Stimulated activated CD8-positive, alpha-beta memory T cell treated with anti-CD3 and anti-CD28 coated beads, Interleukin-4, amount 100 ng/mL, for 1 hour (primary cell): ENCODE measurements at regions not wholly inside any gene's neighbourhood (a gene's known extent, or its start where the extent isn't known, plus 50 kb on each side); places are given as distances from the start of the nearest gene placed in this dataset.
"Not testable (repeated sequence)": the region's sequence is repeated elsewhere in the genome, so short reads cannot be mapped to it uniquely, and the experiment has no call there.

Experiments used
- DNase-seq, 2 donors: peaks; one replicate each; pipeline ENCODE4 v3.0.0-alpha.2; 2020; ENCODE audit warnings: low read depth in 2 of 2, low spot score in 1 of 2

DNA sequence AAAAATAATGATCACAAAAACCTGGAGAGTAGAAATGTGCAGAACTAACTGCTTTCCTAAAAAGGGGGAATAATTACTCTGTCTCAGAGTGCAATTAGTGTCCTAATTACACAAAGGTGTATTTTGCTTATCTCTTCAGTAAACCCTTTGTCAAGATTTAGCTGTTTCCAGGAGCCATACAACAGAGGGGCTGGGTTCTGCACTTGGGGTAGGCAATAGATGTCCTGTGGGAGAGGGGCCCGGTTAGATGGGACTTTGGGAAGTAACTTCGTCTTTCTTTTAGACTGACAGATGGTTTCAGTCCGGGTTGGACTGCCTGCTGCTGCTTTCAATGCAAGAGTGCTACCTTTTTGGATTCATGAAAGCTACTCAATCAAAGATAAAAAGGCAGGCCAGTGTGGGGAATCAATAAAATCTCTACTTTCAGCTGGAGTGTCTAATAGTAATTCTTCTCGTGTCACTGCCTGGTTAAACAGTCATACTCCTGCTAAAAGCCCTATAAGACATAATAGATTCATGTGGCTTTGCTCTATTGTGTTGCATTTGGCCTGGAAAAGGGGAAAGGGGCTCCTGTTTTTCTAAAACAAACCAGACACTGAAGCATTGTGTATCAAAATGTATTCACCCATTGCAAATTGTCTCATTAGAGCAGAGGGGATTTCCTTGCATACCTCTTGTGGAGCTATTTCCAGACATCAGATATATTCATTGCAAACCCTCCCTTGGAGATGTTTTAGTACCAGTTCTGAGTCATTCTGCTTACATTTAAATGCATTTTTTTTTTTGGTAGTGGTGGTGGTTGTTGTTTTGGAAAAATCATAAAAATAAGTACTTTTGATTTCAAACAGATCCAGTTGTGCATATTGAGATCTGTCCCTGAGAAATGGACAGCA is 83.3 kb upstream of the PCDH8 start:
- DNase-seq, result no peak

DNA sequence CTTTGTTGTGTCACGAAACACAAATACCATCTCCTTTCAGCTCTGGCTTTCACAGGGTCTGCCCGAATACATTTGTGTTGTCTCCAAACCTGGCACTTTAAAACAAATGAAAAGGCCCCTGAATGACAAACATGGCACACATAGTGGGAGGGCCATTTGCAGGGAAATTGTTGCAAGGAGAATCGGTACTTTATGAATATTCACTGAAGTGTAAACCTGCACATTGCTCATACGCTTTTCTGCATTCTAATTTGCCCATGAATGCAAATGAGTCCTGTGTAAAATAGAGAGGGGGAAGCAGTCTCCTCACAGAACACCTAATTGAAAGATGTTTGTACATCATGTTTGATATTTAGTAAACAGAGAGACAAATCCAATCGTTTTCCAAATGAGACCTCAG is 82.7 kb upstream of the PCDH8 start:
- DNase-seq, result no peak

DNA sequence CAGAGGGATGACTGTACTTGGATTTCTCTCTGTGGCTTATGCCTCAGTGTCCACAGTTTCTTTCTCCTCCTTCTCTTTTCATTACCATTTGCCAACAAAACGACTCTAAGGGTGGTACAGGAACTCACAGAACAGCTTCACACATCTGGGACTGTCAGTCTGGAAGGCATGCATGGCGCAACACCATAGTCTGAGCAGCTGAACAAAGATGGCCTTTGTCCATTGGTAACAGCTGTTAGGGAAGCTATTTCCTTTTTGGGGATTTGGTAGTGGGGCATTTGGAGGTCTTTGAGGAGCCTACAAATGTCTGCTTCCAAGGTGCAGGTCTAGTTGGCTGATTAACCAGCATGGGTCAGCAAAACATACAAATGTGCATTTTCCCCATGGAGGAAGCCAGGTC is 81.4 kb upstream of the PCDH8 start:
- DNase-seq, result no peak

DNA sequence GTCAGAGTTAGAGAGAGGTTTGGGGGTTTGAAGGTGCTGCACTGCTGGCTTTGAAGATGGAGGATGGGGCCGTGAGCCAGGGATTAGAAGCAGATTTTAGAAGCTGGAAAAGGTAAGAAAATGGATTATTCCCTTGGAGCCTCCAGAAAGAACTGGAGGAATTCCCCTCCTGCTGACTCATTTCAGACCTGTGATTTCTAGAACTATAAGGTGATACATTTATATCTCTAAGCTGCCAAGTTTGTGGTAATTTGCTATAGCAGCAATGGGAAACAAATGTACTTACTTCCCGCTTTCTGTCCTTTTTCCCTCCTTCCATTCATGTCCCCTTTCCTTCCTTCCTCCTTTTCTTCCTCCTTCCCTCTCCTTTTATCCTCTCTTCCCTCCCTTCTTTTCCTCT is 78.5 kb upstream of the PCDH8 start:
- no peak for DNase-seq

DNA sequence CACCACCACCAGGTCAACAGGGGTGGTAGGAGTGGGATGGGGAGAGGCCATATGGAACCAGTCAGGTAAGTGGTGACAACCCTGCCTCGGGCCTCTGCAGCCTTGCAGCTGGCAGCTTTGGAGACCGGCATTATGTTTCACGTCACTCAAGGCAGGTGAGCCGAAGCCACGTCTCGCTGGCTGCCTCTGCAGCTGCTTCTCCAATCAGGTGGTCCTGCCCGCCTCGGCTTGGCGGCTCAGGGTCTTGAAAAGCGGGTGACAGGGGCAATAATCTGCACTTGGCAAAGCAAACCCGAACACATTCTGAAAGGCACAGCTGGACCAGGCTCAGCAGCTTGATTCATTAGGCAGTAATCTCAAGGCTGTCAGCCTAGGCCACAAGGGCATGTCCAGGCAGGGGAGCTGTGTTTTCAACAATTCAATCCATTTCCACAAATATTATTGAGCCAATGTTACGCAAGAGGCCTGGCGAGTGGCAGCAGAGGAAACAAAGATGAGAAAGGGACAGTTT is 77.4 kb upstream of the PCDH8 start:
- no peak for DNase-seq

DNA sequence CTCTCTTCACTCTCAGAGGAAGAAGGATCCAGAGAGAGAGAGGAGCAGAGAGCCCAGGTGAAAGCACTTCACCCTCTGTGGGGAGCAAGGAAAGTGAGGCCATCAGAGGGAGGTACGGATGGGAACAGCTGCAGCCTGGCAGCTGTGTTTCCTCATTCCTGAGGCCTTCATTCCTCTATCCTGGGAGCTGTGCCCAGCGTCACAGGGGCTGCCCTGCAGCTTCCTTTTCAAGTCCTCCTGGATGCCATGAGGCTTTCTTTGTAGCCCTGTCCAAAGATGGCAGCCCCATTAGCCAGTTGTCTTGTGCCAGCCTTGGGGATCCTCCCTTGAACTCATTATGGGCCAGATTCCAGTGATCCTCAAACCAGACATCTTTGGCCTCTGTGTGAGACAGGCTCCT is 76.8 kb upstream of the PCDH8 start:
- no peak for DNase-seq

DNA sequence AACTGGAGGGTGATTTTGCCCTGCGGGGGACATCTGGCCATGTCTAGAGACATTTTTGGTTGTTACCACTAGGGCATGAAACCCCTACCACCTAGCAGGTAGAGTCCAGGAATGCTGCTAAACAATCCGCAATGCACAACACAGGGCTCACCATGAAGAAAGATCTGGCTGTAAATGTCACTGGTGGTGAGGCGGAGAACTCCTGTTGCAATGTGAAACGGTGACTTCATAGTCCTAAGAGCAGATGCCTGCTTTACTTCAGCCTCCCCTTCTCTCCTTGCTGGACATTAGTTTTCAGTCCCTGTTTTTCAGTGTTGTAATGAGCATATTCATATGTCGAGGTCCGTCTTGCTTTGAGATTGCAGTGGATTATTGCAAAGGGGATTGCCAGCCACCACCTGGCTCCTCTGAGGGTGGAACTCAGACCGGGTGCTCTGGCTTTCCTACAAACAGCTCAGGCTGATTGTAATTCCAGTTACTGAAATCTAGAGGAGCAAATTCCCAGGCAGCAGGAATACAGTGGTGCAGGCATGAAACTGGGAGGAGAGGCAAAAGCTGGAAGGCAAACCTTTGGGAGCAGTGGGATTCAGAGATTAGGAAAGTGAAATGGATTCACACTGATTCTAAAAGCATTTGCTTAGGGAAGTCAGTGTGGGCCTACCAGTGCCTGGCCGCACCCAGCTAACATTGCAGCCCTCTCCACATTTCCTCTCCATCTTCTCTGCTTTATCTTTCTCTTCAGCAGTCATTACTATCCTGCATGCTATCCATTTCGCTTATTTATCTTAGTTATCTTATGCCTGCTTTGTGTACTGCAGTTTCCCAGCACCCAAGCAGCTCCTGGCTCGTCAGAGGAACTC is 76.1 kb upstream of the PCDH8 start:
- DNase-seq, result no peak

DNA sequence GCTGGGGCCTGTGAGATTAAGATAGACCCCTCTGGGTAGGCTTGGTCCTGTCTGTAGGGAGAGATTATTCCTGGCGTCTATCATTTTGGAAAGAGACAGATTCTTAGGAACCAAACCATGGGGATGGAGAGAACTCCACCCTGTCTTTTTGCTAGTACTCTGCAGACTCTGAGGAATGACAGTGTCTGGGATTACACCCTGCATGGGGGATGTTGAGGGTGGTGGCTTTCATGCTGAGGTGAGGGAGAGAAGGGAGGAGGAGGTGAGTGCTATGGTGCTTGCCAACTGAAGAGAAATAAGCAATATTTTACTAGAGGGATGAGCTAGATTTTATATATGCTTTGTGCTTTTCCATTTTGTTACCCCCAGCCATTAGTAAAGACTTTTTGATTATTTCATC is 74.5 kb upstream of the PCDH8 start:
- no peak for DNase-seq

DNA sequence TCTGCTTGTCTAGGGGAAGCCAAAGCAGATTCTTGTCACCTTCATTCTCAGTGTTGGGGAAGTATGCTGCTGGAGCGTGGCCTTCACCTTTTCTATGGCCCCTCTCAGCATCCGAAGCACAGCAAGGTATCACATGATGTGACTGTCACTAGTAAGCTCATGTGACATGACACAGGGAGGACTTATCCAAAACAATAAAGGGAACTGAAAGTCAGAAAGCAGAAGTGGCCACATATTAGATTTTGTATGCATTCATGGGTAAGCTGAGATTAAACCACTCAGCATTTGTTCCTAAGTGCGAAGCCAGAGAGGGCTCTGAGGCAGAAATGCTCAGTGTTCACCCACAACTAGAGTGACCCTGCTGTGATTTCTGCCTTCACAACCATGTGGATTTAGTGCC is 72.8 kb upstream of the PCDH8 start:
- no peak for DNase-seq

DNA sequence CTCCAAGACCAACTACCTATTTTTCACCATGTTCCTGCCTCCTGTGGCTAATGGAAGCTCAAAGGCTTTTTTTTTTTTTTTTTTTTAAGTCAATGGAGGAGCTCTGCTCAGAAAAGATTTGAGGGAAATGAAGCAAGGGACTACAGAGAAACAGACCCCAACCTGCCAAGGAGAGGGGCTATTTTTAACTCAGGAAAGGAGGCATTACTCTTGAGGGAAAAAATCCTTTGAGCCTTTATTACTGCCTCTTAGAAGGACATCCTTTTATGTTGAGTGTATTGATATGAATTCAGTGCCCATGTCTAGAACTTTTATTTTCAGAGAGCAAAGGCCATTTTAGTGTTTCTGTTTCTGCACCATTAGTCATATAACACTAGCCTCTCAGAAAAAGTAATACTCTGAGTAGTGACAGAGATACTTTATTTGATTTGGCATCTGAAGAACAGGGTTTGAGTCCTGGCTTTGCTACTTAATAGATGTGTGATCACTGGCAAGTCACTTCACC is 68.1 kb upstream of the PCDH8 start:
- DNase-seq, result no peak

DNA sequence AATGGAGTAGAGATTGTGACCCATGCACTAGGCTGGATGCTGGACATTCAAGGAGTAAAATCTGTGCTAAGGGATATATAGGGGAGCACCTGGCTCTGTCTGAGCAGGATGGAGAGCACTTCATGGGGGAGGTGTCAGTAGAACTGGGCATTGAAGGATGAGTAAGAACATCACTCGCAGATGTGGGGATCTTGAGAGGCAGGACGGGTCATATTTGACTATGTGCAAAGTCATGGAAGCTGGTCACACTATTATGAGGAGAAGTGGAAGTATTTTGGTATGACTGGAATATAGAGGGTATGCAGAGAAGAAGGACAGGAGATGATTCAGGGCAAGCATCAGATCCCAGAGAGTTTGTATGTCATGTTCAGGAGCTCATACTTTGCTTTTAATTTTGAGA is 62.9 kb upstream of the PCDH8 start:
- no peak for DNase-seq

DNA sequence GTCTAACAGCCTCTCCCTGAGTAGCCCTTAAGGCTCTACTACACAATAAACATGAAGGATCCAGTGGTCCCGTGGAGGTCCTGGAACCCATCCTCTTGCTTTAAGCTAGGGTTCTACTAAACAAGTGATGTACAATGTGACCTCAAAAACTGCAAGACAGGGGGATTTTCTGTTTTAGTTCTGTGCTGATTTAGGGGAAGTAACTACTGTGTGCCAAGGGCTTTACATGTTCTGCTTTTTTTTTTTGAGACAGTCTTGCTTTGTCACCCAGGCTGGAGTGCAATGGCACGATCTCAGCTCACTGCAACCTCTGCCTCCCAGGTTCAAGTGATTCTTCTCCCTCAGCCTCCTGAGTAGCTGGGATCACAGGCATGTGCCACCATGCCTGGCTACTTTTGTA is 61.9 kb upstream of the PCDH8 start:
- not testable (repeated sequence) for DNase-seq

DNA sequence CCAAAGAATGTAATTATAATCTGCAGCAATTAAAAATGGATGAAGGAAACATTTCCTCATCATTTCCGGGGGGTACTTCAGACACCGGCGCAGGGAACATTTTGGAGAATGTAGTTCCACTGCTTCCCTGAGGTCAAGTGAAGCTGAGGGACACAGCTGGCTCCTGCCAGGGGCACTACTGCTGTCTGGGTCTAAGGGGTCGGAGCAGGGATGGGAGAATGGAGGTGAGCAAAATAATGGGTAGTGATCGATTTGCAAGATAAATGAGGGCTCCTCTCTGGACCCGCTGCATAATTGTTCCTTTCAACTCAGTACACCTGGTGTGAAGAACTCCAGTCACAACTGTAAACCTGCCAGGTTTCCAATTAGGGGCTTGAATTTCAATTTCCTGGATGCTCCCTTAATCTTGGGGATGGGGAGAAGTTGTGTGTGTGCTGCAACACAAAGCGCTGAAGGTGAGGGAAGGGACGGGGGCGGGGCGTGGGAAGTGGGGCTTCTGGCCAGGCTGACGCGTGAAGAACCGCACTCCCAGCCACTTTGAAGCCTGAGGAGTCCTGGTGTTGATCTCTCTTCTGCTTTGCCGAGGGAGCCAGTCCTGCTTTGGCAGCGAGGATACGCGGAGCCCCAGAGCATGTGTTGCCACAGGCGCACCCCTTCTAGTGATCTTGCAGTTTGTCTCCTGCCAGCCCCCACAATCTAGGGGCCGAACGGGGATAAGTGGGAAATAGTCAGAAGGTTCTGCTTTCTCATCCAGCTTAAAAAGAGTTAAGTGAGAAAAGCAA is 57.9 kb upstream of the PCDH8 start:
- DNase-seq, result no peak

DNA sequence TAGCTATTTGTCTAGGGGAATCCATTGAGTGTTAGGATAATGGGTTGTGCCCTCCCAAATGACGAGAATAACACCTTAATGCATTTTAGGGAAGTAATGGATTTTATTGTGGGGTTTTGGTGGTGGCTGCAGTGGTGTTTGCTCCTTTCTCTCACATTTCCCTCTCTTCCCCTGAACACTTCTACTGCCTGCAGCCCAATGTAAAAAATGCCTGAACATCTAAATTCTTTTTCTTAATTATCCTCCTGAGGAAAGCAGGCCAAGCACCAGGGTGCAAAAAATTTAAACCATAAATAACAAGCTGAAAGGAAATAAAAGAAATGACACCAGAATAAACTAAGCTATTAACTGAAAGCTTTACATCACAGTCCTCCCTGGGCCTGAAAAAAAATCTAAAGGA is 57.3 kb upstream of the PCDH8 start:
- DNase-seq, result no peak

DNA sequence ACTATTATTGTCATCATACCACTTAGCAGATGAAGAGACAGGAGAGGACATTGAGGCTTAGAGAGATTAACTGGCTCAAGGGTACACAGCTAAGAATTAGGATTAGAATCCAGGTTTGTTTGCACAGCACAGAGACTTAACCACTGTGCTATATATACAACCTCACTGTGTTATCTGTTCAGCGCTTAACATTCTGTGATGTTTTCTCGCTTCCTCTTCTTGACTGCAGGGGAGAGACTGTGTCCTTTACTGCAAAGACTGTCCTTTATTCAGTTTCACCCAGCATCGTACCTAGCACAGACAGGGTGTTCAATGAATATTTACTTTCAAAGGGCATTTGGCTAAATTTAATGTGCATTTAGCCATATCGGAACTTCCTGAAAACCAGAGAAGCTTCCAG is 54.9 kb upstream of the PCDH8 start:
- no peak for DNase-seq

DNA sequence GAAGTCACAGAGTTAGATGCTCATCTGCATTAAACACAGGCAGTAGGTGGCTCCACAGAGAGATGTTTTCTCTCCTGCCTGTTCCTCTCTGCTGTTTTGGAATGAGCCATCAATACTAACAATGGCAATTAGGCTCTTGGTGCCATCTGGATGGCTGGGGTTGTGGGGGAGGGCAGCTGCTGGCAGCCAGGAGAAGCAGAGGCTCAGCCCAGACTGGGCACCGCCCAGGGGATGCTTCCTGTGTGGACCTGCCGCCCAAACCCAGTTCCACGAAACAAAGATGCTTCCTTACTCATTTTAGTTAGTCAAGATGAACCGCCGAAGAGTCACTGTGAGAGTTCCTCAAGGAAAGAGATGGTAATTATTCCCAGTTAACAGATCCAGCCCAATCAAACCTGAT is 50.8 kb upstream of the PCDH8 start:
- DNase-seq, result no peak
